ENCODE measurements at regions not wholly inside any gene's neighbourhood (a gene's known extent, or its start where the extent isn't known, plus 50 kb on each side); places are given as distances from the start of the nearest gene placed in this dataset.

GRCh38 chr1:199735660-199736059 is 291.9 kb upstream of the NR5A2 start:
- TF ChIP-seq CTCF (IDR thresholded peaks at IDR 0.05) (no peak), POLR2A (IDR thresholded peaks at IDR 0.05) (no peak)

Measured in suprapubic skin (tissue), 3 donors.